HG03469 (cell line): ENCODE measurements at regions not wholly inside any gene's neighbourhood (a gene's known extent, or its start where the extent isn't known, plus 50 kb on each side); places are given as distances from the start of the nearest gene placed in this dataset.
"Not testable (repeated sequence)": the region's sequence is repeated elsewhere in the genome, so short reads cannot be mapped to it uniquely, and the experiment has no call there.

Experiments
- ATAC-seq: cut with Tn5 transposase; IDR thresholded peaks from one replicate; pipeline ENCODE4 v1.9.1; 2021; ENCODE audit warnings: mild to moderate bottlenecking, moderate library complexity, moderate number of reproducible peaks; ENCODE audit not compliant: unreplicated experiment

GRCh38 chr21:27776925-27777553, 810.2 kb upstream of the ADAMTS5 start:
- no peak for ATAC-seq

- no peak for ATAC-seq
Measured at GRCh38 chr21:27772816-27773215, 805.9 kb upstream of the ADAMTS5 start.

GRCh38 chr21:27771938-27772483, 805.1 kb upstream of the ADAMTS5 start:
- ATAC-seq = no peak

- no peak for ATAC-seq
Measured at GRCh38 chr21:27769763-27770162, 802.9 kb upstream of the ADAMTS5 start.

- not testable (repeated sequence) for ATAC-seq
Measured at GRCh38 chr21:27768046-27768637, 801.3 kb upstream of the ADAMTS5 start.

- no peak for ATAC-seq
Measured at GRCh38 chr21:27764056-27764455, 797.2 kb upstream of the ADAMTS5 start.

- no peak for ATAC-seq
Measured at GRCh38 chr21:27761623-27762022, 794.7 kb upstream of the ADAMTS5 start.

- ATAC-seq = no peak
Measured at GRCh38 chr21:27759820-27760219, 792.9 kb upstream of the ADAMTS5 start.

GRCh38 chr21:27759091-27759659, 792.3 kb upstream of the ADAMTS5 start:
- ATAC-seq = no peak

GRCh38 chr21:27756191-27756590, 789.3 kb upstream of the ADAMTS5 start:
- ATAC-seq = no peak

GRCh38 chr21:27743971-27744564, 777.2 kb upstream of the ADAMTS5 start:
- ATAC-seq = no peak

GRCh38 chr21:27741736-27742135, 774.8 kb upstream of the ADAMTS5 start:
- ATAC-seq = no peak

GRCh38 chr21:27740084-27740483, 773.2 kb upstream of the ADAMTS5 start:
- ATAC-seq = no peak

GRCh38 chr21:27739187-27739586, 772.3 kb upstream of the ADAMTS5 start:
- ATAC-seq = no peak

GRCh38 chr21:27735699-27736098, 768.8 kb upstream of the ADAMTS5 start:
- ATAC-seq = no peak

GRCh38 chr21:27734146-27734545, 767.3 kb upstream of the ADAMTS5 start:
- no peak for ATAC-seq

- no peak for ATAC-seq
Measured at GRCh38 chr21:27725916-27726315, 759.0 kb upstream of the ADAMTS5 start.

GRCh38 chr21:27722095-27722494, 755.2 kb upstream of the ADAMTS5 start:
- ATAC-seq = no peak

GRCh38 chr21:27721675-27722074, 754.8 kb upstream of the ADAMTS5 start:
- ATAC-seq = no peak

- no peak for ATAC-seq
Measured at GRCh38 chr21:27719226-27719625, 752.3 kb upstream of the ADAMTS5 start.

GRCh38 chr21:27715131-27715530, 748.2 kb upstream of the ADAMTS5 start:
- no peak for ATAC-seq
